GM23338 (cell line): ENCODE measurements at regions not wholly inside any gene's neighbourhood (a gene's known extent, or its start where the extent isn't known, plus 50 kb on each side); places are given as distances from the start of the nearest gene placed in this dataset.

ENCODE experiments used
- ATAC-seq: fragments of 200-7000 bp; cut with Tn5 transposase; 3 replicates; pipeline ENCODE4 v1.9.1; 2020
- DNase-seq: peaks from one replicate; pipeline ENCODE4 v3.0.0-alpha.2; 2015; ENCODE audit warnings: low spot score
- H2AFZ ChIP-seq: fragments of 200-600 bp; sonication (generic); 2 replicates; pipeline ENCODE4 v1.8.0; 2016; ENCODE audit warnings: antibody characterized with exemption, mild to moderate bottlenecking, moderate library complexity
- H3F3A ChIP-seq: fragments of 200-600 bp; sonication (generic); replicated peaks from 2 replicates; pipeline ENCODE4 v1.8.0; 2017; ENCODE audit warnings: antibody characterized with exemption, mixed run types, low read depth
- H3K27ac ChIP-seq: fragments of 200-600 bp; sonication (generic); 2 replicates; pipeline ENCODE4 v1.6.1; 2016; ENCODE audit warnings: low read depth
- H3K27me3 ChIP-seq: fragments of 200-600 bp; sonication (generic); 2 replicates; pipeline ENCODE4 v1.8.0; 2016; ENCODE audit warnings: mild to moderate bottlenecking, mixed run types, moderate library complexity; ENCODE audit not compliant: insufficient read depth
- H3K36me3 ChIP-seq: fragments of 200-600 bp; sonication (generic); 2 replicates; pipeline ENCODE4 v1.8.0; 2016; ENCODE audit warnings: mild to moderate bottlenecking; ENCODE audit not compliant: insufficient read depth
- H3K4me1 ChIP-seq: fragments of 200-600 bp; sonication (generic); 2 replicates; pipeline ENCODE4 v1.8.0; 2016; ENCODE audit warnings: mild to moderate bottlenecking, moderate library complexity; ENCODE audit not compliant: insufficient read depth
- H3K4me2 ChIP-seq: fragments of 200-600 bp; sonication (generic); 2 replicates; pipeline ENCODE4 v1.7.1; 2017; ENCODE audit warnings: mixed run types
- H3K4me3 ChIP-seq: fragments of 200-600 bp; sonication (generic); 2 replicates; pipeline ENCODE4 v1.6.1; 2016; ENCODE audit warnings: mixed run types
- H3K79me2 ChIP-seq: fragments of 200-600 bp; sonication (generic); replicated peaks from 2 replicates; pipeline ENCODE4 v1.8.0; 2017; ENCODE audit warnings: mild to moderate bottlenecking; ENCODE audit not compliant: insufficient read depth
- H3K9me2 ChIP-seq: fragments of 200-600 bp; sonication (generic); 2 replicates; pipeline ENCODE4 v1.8.0; 2017; ENCODE audit not compliant: insufficient read depth
- H4K20me1 ChIP-seq: fragments of 200-600 bp; sonication (generic); replicated peaks from 2 replicates; pipeline ENCODE4 v1.8.0; 2017; ENCODE audit warnings: mild to moderate bottlenecking; ENCODE audit not compliant: insufficient read depth
- H3K27ac Mint-ChIP-seq: 2 replicates; pipeline ENCODE4 v1.8.0; 2020; ENCODE audit warnings: inconsistent platforms, mild to moderate bottlenecking, moderate library complexity, mixed read lengths
- H3K27me3 Mint-ChIP-seq: 3 replicates; pipeline ENCODE4 v1.8.0; 2022; ENCODE audit warnings: low read depth, mild to moderate bottlenecking, moderate library complexity, mixed read lengths, inconsistent platforms; ENCODE audit not compliant: insufficient read depth, poor library complexity
- H3K36me3 Mint-ChIP-seq: 3 replicates; pipeline ENCODE4 v1.8.0; 2021; ENCODE audit warnings: low read depth, mild to moderate bottlenecking, inconsistent platforms, moderate library complexity, mixed read lengths
- H3K4me1 Mint-ChIP-seq: 3 replicates; pipeline ENCODE4 v1.8.0; 2020; ENCODE audit warnings: mild to moderate bottlenecking, inconsistent platforms, mixed read lengths
- H3K4me3 Mint-ChIP-seq: 3 replicates; pipeline ENCODE4 v1.8.0; 2021; ENCODE audit warnings: moderate library complexity, mild to moderate bottlenecking, inconsistent platforms, mixed read lengths
- H3K9me3 Mint-ChIP-seq: 3 replicates; pipeline ENCODE4 v1.8.0; 2020; ENCODE audit warnings: moderate library complexity, mild to moderate bottlenecking, inconsistent platforms, mixed read lengths
- CREB1 ChIP-seq: fragments of 250-450 bp; sonication (Bioruptor Pico); IDR thresholded peaks from 2 replicates; pipeline ENCODE4 v1.5.0; 2020; ENCODE audit warnings: low read depth, mild to moderate bottlenecking, moderate library complexity
- EZH2 ChIP-seq: fragments of 200-600 bp; sonication (generic); IDR thresholded peaks from one replicate; pipeline ENCODE4 v1.8.0; 2017; ENCODE audit warnings: antibody characterized with exemption, mild to moderate bottlenecking, low read depth; ENCODE audit not compliant: unreplicated experiment
- EZH2phosphoT487 ChIP-seq: fragments of 200-600 bp; sonication (generic); IDR thresholded peaks from one replicate; pipeline ENCODE4 v1.8.1; 2018; ENCODE audit warnings: antibody characterized with exemption; ENCODE audit not compliant: unreplicated experiment
- JUNB ChIP-seq: IDR thresholded peaks from one replicate; pipeline ENCODE4 v1.6.1; 2016; ENCODE audit warnings: antibody characterized with exemption; ENCODE audit not compliant: unreplicated experiment
- NANOG ChIP-seq: IDR thresholded peaks from 2 replicates; pipeline ENCODE4 v1.6.1; 2016; ENCODE audit warnings: antibody characterized with exemption, borderline replicate concordance
- POLR2AphosphoS5 ChIP-seq: IDR thresholded peaks from 2 replicates; pipeline ENCODE4 v1.6.1; 2016; ENCODE audit warnings: antibody characterized with exemption, low read depth
- STAT1 ChIP-seq: IDR thresholded peaks from one replicate; pipeline ENCODE4 v1.6.1; 2016; ENCODE audit warnings: antibody characterized with exemption; ENCODE audit not compliant: unreplicated experiment
- ZNF114 ChIP-seq: fragments of 250-450 bp; sonication (Bioruptor Pico); IDR thresholded peaks from 2 replicates; pipeline ENCODE4 v1.5.0; 2020; ENCODE audit warnings: mild to moderate bottlenecking, moderate library complexity
- ZNF331 ChIP-seq: fragments of 250-450 bp; sonication (Bioruptor Pico); IDR thresholded peaks from 2 replicates; pipeline ENCODE4 v1.5.0; 2020; ENCODE audit warnings: low read depth, mild to moderate bottlenecking, moderate library complexity
- TF ChIP-seq, protein P1 (sequence below), 2 experiments: fragments of 200-600 bp in 1 of 2; sonication (generic) in 1 of 2; conservative IDR thresholded peaks; 2 replicates each; pipeline versions ENCODE4 v1.5.1 to v1.6.1; 2016 to 2017; ENCODE audit warnings: antibody characterized with exemption in 2 of 2, low read depth in 2 of 2, mild to moderate bottlenecking in 2 of 2, moderate library complexity in 1 of 2
- TF ChIP-seq, protein P2 (sequence below): fragments of 250-450 bp; sonication (Bioruptor Pico); IDR thresholded peaks from 2 replicates; pipeline ENCODE4 v1.5.0; 2020; ENCODE audit warnings: mild to moderate bottlenecking, moderate library complexity
- TF ChIP-seq, protein P3 (sequence below): IDR thresholded peaks from 2 replicates; pipeline ENCODE4 v1.6.1; 2016; ENCODE audit warnings: antibody characterized with exemption
- TF ChIP-seq, protein P4 (sequence below): IDR thresholded peaks from one replicate; pipeline ENCODE4 v1.6.1; 2018; ENCODE audit warnings: antibody characterized with exemption; ENCODE audit not compliant: unreplicated experiment

DNA sequence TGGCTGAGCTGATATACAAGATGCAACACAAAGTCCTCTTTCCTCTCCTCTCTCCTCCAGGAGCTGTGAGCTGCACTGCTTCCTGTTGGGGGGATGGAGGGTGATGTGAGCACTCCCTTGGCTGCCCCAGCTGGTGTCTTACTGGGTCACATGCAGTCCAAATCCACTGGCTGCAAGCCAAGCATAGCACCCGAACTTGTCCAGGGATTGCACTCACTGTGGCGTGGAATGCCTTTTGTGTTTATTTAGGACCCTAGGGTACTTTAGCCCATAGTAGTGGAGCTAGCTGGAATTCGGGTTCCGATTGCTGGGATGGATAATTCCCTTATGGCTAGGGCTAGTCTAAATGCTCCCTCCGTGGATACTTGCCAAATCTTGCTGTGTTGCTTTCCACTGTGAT lies 424.9 kb upstream of the SYT1 start (continued):
- TF ChIP-seq EZH2phosphoT487 (no peak), NANOG (no peak)

DNA sequence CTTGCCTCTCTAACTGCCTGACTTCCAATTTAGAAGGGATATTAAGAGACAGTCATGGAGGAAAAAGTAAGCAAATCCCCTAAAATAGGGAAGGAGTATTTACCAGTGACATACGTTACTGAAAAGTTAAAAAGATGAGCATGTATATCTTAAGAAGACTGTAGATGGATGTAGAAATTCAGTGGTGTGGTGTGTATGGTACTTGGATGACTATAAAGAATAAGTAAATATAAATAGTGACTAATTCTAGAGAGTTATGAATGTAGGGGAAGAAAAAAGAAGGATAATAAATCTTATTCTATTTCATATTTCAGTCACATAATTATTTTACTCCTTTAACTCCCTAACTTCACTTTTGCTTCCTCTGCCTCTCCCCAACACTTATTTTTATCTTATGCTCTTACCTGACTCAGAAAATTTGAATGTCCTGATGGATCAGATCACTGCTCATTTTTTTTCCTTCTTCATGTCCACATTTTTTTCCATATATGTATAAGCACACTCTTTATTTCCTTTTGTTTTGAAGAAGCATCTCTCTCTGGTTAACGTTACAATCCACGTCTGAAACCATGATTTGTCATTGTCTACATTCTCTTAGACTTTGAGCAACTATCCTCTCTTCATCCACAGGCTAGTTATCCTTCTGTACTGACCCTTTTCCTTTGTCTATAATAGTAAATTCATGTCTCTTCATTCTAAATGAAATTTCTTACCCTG lies 422.7 kb upstream of the SYT1 start:
- H2AFZ ChIP-seq = no peak overlapping the region
- TF ChIP-seq JUNB = no peak
- TF ChIP-seq ZNF331 = no peak
- TF ChIP-seq, protein P1, sequence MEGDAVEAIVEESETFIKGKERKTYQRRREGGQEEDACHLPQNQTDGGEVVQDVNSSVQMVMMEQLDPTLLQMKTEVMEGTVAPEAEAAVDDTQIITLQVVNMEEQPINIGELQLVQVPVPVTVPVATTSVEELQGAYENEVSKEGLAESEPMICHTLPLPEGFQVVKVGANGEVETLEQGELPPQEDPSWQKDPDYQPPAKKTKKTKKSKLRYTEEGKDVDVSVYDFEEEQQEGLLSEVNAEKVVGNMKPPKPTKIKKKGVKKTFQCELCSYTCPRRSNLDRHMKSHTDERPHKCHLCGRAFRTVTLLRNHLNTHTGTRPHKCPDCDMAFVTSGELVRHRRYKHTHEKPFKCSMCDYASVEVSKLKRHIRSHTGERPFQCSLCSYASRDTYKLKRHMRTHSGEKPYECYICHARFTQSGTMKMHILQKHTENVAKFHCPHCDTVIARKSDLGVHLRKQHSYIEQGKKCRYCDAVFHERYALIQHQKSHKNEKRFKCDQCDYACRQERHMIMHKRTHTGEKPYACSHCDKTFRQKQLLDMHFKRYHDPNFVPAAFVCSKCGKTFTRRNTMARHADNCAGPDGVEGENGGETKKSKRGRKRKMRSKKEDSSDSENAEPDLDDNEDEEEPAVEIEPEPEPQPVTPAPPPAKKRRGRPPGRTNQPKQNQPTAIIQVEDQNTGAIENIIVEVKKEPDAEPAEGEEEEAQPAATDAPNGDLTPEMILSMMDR (conservative IDR thresholded peaks at IDR 0.05; ENCODE audit: low read depth in 2 of 2) = no peak
- no peak for TF ChIP-seq STAT1
- TF ChIP-seq NANOG = no peak
- TF ChIP-seq ZNF114 (CRISPR knock-in tag) = no peak
- TF ChIP-seq, protein P2, sequence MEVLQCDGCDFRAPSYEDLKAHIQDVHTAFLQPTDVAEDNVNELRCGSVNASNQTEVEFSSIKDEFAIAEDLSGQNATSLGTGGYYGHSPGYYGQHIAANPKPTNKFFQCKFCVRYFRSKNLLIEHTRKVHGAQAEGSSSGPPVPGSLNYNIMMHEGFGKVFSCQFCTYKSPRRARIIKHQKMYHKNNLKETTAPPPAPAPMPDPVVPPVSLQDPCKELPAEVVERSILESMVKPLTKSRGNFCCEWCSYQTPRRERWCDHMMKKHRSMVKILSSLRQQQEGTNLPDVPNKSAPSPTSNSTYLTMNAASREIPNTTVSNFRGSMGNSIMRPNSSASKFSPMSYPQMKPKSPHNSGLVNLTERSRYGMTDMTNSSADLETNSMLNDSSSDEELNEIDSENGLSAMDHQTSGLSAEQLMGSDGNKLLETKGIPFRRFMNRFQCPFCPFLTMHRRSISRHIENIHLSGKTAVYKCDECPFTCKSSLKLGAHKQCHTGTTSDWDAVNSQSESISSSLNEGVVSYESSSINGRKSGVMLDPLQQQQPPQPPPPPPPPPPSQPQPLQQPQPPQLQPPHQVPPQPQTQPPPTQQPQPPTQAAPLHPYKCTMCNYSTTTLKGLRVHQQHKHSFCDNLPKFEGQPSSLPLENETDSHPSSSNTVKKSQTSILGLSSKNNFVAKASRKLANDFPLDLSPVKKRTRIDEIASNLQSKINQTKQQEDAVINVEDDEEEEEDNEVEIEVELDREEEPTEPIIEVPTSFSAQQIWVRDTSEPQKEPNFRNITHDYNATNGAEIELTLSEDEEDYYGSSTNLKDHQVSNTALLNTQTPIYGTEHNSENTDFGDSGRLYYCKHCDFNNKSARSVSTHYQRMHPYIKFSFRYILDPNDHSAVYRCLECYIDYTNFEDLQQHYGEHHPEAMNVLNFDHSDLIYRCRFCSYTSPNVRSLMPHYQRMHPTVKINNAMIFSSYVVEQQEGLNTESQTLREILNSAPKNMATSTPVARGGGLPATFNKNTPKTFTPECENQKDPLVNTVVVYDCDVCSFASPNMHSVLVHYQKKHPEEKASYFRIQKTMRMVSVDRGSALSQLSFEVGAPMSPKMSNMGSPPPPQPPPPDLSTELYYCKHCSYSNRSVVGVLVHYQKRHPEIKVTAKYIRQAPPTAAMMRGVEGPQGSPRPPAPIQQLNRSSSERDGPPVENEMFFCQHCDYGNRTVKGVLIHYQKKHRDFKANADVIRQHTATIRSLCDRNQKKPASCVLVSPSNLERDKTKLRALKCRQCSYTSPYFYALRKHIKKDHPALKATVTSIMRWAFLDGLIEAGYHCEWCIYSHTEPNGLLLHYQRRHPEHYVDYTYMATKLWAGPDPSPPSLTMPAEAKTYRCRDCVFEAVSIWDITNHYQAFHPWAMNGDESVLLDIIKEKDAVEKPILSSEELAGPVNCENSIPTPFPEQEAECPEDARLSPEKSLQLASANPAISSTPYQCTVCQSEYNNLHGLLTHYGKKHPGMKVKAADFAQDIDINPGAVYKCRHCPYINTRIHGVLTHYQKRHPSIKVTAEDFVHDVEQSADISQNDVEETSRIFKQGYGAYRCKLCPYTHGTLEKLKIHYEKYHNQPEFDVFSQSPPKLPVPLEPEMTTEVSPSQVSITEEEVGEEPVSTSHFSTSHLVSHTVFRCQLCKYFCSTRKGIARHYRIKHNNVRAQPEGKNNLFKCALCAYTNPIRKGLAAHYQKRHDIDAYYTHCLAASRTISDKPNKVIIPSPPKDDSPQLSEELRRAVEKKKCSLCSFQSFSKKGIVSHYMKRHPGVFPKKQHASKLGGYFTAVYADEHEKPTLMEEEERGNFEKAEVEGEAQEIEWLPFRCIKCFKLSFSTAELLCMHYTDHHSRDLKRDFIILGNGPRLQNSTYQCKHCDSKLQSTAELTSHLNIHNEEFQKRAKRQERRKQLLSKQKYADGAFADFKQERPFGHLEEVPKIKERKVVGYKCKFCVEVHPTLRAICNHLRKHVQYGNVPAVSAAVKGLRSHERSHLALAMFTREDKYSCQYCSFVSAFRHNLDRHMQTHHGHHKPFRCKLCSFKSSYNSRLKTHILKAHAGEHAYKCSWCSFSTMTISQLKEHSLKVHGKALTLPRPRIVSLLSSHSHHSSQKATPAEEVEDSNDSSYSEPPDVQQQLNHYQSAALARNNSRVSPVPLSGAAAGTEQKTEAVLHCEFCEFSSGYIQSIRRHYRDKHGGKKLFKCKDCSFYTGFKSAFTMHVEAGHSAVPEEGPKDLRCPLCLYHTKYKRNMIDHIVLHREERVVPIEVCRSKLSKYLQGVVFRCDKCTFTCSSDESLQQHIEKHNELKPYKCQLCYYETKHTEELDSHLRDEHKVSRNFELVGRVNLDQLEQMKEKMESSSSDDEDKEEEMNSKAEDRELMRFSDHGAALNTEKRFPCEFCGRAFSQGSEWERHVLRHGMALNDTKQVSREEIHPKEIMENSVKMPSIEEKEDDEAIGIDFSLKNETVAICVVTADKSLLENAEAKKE = no peak
- no peak for TF ChIP-seq POLR2AphosphoS5
- TF ChIP-seq EZH2 = no peak
- TF ChIP-seq EZH2phosphoT487 = no peak
- TF ChIP-seq, protein P3, sequence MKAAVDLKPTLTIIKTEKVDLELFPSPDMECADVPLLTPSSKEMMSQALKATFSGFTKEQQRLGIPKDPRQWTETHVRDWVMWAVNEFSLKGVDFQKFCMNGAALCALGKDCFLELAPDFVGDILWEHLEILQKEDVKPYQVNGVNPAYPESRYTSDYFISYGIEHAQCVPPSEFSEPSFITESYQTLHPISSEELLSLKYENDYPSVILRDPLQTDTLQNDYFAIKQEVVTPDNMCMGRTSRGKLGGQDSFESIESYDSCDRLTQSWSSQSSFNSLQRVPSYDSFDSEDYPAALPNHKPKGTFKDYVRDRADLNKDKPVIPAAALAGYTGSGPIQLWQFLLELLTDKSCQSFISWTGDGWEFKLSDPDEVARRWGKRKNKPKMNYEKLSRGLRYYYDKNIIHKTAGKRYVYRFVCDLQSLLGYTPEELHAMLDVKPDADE = no peak
- TF ChIP-seq, protein P4, sequence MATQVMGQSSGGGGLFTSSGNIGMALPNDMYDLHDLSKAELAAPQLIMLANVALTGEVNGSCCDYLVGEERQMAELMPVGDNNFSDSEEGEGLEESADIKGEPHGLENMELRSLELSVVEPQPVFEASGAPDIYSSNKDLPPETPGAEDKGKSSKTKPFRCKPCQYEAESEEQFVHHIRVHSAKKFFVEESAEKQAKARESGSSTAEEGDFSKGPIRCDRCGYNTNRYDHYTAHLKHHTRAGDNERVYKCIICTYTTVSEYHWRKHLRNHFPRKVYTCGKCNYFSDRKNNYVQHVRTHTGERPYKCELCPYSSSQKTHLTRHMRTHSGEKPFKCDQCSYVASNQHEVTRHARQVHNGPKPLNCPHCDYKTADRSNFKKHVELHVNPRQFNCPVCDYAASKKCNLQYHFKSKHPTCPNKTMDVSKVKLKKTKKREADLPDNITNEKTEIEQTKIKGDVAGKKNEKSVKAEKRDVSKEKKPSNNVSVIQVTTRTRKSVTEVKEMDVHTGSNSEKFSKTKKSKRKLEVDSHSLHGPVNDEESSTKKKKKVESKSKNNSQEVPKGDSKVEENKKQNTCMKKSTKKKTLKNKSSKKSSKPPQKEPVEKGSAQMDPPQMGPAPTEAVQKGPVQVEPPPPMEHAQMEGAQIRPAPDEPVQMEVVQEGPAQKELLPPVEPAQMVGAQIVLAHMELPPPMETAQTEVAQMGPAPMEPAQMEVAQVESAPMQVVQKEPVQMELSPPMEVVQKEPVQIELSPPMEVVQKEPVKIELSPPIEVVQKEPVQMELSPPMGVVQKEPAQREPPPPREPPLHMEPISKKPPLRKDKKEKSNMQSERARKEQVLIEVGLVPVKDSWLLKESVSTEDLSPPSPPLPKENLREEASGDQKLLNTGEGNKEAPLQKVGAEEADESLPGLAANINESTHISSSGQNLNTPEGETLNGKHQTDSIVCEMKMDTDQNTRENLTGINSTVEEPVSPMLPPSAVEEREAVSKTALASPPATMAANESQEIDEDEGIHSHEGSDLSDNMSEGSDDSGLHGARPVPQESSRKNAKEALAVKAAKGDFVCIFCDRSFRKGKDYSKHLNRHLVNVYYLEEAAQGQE = no peak
- TF ChIP-seq CREB1 (CRISPR knock-in tag) = no peak
- no peaks in the 10 kb centered on the region for H3K4me1 ChIP-seq
- Mint-ChIP-seq H3K27ac (no peak overlapping the region), H3K27me3 (peaks cover 1% of the 10 kb centered on the region), H3K4me1 (no peaks in the 10 kb centered on the region), H3K36me3 (no peaks in the 10 kb centered on the region; the same call in 2 of the 3 replicates), H3K9me3 (no peaks in the 10 kb centered on the region), H3K4me3 (no peak overlapping the region)
- no peak overlapping the region for H3K4me2 ChIP-seq
- H3K27me3 ChIP-seq = no peaks in the 10 kb centered on the region
- no peaks in the 10 kb centered on the region for H3F3A ChIP-seq
- no peaks in the 10 kb centered on the region for H3K79me2 ChIP-seq
- H4K20me1 ChIP-seq = no peaks in the 10 kb centered on the region
- H3K27ac ChIP-seq = no peak overlapping the region
- H3K36me3 ChIP-seq = no peaks in the 10 kb centered on the region
- H3K4me3 ChIP-seq = no peak overlapping the region
- ATAC-seq (no peak), DNase-seq (no peak)
- H3K9me2 ChIP-seq = no peaks in the 10 kb centered on the region
